ENCODE measurements at regions not wholly inside any gene's neighbourhood (a gene's known extent, or its start where the extent isn't known, plus 50 kb on each side); places are given as distances from the start of the nearest gene placed in this dataset.

DNA sequence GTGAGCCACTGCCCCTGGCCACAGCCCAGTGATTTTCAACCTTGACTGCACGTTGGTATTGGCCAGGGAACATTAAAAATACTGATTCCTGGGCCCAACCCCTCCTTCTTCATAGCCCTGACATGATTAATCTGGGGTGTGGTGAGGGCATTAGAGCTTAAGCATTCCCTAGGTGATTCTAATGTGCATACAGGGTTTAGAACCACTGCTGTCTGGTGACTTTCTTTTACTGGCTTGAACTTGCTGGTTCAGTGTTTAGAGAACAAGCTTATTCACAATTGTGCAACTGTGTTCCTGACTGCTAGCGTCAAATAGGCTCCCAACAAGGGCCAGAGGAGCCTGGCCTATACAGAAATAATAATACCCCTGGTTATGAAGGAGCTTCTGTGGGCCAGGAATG is 488.8 kb upstream of the CCDC196 start:
- 76 to 100% (median 83%) methylated on average over 1 to 2 of the region's 2 CpGs for WGBS, 4 donors
- no peak for DNase-seq

DNA sequence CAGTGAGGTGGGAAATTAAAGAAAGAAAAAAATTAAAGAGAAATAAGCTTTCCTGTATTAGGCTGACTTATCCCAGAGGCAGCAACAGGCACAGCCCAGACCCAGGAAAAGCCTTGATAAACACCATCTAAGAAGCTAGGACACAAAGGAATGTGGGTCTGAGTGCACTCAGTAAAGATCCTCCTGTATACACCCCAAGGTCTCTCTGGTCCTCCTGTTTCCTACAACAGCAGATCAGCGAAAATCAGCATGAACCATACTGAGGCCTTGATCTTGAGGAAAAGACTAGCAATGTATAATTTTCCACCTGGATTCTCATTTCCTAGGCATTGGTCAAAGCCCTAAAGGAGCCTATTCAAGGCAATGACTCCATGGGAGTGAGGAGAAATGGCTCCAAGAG is 486.3 kb upstream of the CCDC196 start:
- no peaks in the 10 kb centered on the region for H3K36me3 ChIP-seq (replicated peaks in 1 of 2)
- no peaks in the 10 kb centered on the region for H3K27me3 ChIP-seq
- H3K4me1 ChIP-seq (replicated peaks in 1 of 2) = no peaks in the 10 kb centered on the region
- no peak overlapping the region for H3K4me3 ChIP-seq
- TF ChIP-seq POLR2A (IDR thresholded peaks at IDR 0.05) (no peak), CTCF (IDR thresholded peaks at IDR 0.05) (no peak)
- intact Hi-C loops (cut with DNase I) = no loop called here
- H3K9me3 ChIP-seq (replicated peaks in 1 of 3) = peaks cover 0 to 5% (median 0%) of the 10 kb centered on the region in 3 donors
- no peak overlapping the region for H3K27ac ChIP-seq
- DNase-seq = no peak
- WGBS, 4 donors = 89 to 100% (median 95%) methylated on average over 1 of the region's 1 CpG

More for the DNA sequence above, 488.8 kb upstream of the CCDC196 start:
- Histone ChIP-seq H3K4me3 (no peak overlapping the region), H3K27me3 (no peaks in the 10 kb centered on the region), H3K27ac (no peak overlapping the region), H3K36me3 (replicated peaks in 1 of 2) (no peaks in the 10 kb centered on the region), H3K9me3 (replicated peaks in 1 of 3) (peaks cover 0 to 5% (median 0%) of the 10 kb centered on the region in 3 donors), H3K4me1 (replicated peaks in 1 of 2) (no peaks in the 10 kb centered on the region)
- TF ChIP-seq CTCF (IDR thresholded peaks at IDR 0.05) = no peak
- intact Hi-C loops (cut with DNase I) = no loop called here

DNA sequence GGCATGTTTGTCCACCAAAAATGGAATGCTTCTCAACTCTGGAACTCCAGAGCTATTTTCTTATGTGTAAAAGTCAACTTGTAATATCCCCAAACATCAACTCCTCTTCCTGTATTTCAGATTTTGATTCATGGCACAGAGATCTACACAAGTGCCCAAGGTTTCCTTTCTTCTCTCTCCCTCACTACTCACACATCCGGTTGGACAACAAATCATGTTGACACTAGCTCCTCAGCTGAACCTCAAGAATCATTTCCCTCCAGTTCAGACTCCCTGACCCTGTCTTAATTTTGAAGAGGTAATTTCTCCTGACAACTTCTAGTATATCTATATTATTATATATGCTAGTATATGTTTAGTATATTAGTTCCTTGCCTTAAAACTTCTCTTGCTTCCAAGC is 485.4 kb upstream of the CCDC196 start:
- Histone ChIP-seq H3K4me1 (replicated peaks in 1 of 2) (no peaks in the 10 kb centered on the region), H3K4me3 (no peak overlapping the region), H3K27ac (no peak overlapping the region), H3K36me3 (replicated peaks in 1 of 2) (no peaks in the 10 kb centered on the region), H3K27me3 (no peaks in the 10 kb centered on the region), H3K9me3 (replicated peaks in 1 of 3) (peaks cover 0 to 5% (median 0%) of the 10 kb centered on the region in 3 donors)
- DNase-seq = no peak
- 19 to 44% (median 28%) methylated on average over 1 of the region's 1 CpG for WGBS, 4 donors
- TF ChIP-seq CTCF (IDR thresholded peaks at IDR 0.05) = no peak
- TF ChIP-seq POLR2A (IDR thresholded peaks at IDR 0.05) = no peak
- intact Hi-C loops (cut with DNase I) = no loop called here

DNA sequence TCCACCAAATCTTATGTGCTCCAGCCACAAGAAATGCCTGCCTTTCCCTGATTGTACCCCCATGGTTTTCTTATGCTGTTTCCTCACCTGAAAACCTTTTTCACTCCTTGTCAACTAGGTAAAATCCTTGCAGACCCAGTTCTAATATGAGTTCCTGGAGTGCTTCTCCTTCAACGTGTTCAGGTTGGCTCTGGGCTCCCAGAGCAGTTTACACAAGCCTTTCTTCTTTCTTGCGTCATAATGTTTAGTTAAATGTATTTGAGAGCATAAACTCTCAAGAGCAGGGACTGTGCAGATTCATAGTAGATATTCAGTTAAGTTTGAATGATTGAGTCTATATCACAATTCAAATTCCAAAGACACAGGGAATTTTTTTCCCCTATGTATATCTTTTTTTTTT is 484.8 kb upstream of the CCDC196 start:
- WGBS, 4 donors = 61 to 71% (median 65%) methylated on average over 2 of the region's 2 CpGs
- Histone ChIP-seq H3K27me3 (no peaks in the 10 kb centered on the region), H3K36me3 (replicated peaks in 1 of 2) (no peaks in the 10 kb centered on the region), H3K9me3 (replicated peaks in 1 of 3) (peaks cover 0 to 5% (median 0%) of the 10 kb centered on the region in 3 donors), H3K4me3 (no peak overlapping the region), H3K27ac (no peak overlapping the region), H3K4me1 (replicated peaks in 1 of 2) (no peaks in the 10 kb centered on the region)
- intact Hi-C loops (cut with DNase I) = no loop called here
- TF ChIP-seq CTCF (IDR thresholded peaks at IDR 0.05) (no peak), POLR2A (IDR thresholded peaks at IDR 0.05) (no peak)
- DNase-seq = no peak
